HG02884 (cell line): ENCODE measurements at regions not wholly inside any gene's neighbourhood (a gene's known extent, or its start where the extent isn't known, plus 50 kb on each side); places are given as distances from the start of the nearest gene placed in this dataset.

Experiments used
- ATAC-seq: cut with Tn5 transposase; IDR thresholded peaks from one replicate; pipeline ENCODE4 v1.9.1; 2021; ENCODE audit warnings: mild to moderate bottlenecking, moderate library complexity; ENCODE audit not compliant: unreplicated experiment

DNA sequence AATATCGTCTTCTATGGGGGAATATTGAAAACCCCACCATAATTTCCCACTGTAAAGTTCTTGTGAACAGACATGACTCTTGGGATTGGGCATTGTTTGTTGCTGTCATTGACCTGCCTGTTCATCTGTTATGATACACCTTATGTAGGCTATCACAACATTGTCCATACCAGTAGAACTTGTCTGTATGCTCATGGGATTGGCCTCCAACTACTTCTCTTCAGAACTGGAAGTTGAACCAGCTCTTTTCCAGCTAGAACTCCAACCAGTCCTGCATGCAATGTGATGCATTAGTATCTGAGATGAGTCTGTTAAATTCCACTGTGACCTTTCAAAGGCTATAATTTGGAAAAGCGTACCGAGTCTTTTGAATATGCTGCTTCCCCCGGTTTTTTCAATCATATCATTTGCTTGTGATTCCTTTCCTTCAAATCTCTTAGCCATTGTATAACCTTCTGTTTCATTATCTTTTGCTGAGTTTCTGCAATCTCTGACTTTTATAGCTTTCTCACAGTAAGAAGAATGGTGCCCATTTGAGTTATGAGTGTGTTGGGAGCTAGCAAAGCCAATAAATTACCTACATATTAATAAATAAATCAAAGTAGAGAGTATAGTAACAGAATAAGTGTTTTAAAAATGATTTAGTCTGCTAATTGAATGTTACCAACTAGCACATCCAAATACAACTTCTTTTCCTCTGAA lies 101.9 kb downstream of the PLK2 start:
- no peak for ATAC-seq

DNA sequence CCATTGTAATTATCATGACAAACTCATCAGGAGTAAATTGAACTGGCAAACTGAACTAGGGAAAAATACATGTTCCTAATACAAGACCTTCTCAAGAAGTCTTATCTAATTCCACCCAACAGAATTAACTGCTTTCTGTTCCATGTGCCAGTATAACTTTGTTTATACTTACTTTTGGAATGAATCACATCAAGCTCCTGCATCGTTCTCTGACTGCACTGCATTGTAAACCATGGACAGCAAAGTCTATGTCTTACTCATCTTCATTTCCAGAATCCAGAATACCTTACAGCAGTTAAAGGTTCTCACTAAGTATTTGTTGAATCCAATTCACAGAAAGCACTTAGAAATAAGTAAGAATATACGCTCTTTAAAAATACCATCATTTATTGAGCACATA lies 102.8 kb downstream of the PLK2 start:
- ATAC-seq, result no peak

DNA sequence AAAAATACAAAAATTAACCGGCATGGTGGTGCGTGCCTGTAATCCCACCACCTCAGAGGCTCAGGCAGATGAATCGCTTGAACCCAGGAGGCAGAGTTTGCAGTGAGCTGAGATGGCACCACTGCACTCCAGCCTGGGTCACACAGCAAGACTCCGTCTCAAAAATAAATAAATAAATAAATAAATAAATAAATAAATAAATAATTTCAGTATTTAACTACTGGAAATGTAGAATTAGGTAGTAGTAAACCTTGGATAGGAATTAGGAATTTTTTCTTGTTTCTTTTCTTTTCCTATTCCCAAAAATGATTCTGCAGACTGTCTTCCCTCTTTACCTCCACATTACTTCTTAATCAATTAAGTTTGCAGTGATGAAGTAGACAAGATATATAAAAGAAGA lies 103.2 kb downstream of the PLK2 start:
- ATAC-seq, result no peak

DNA sequence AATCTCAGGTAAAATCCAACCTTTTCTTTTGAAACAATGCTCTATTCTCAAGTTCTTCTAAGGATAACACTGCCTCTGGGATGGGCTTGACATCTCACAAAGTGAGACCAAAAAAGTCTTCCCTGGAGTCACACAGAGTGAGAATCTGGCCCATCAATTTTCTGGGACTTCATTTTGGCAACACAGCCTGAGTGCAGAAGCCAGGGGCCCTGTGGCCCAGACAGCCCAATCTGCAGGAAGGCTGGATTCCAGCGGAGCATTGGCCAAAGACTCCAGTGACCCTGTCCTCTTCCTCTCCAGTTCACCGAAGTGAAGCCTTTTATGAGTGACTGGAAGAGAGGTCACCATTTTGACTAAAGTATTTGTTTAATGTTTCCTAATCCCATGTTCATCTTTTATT lies 105.1 kb downstream of the PLK2 start:
- no peak for ATAC-seq

DNA sequence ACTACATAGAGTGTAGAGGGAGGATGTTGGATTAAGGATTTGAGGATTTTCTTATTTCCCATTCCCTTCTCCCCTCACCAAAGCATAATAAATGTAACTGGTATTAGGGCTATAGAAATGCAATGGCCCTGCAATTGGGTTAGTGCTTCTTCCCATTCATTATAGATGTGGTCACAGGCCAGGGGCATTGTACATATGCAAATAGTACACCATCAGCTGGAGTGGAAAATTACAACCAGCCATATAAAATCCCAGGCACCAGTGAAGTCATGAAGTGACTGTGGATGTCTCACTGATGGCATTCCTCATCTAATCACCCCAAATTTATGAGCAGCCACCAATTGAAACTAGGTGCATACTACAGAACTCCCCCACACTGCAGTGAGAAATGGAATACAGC lies 105.9 kb downstream of the PLK2 start:
- ATAC-seq, result no peak

DNA sequence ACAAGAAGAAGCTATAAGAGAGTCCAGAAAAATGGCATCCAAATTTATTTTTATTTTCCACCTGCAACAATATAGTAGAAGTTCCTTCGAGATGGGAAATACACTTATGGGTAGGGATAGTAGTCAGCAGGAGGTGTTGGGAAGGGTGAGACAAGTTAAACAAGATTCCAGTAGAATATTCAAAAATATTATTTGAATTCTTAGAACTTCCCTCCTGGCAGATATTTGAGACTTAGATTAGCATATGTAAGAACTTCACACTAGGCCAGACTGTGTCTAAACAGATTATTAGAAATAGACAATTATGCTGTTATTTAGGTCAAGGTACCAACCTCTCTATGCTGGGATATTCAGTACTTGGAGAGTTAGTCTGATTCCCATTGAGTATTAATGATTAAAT lies 108.7 kb downstream of the PLK2 start:
- no peak for ATAC-seq

DNA sequence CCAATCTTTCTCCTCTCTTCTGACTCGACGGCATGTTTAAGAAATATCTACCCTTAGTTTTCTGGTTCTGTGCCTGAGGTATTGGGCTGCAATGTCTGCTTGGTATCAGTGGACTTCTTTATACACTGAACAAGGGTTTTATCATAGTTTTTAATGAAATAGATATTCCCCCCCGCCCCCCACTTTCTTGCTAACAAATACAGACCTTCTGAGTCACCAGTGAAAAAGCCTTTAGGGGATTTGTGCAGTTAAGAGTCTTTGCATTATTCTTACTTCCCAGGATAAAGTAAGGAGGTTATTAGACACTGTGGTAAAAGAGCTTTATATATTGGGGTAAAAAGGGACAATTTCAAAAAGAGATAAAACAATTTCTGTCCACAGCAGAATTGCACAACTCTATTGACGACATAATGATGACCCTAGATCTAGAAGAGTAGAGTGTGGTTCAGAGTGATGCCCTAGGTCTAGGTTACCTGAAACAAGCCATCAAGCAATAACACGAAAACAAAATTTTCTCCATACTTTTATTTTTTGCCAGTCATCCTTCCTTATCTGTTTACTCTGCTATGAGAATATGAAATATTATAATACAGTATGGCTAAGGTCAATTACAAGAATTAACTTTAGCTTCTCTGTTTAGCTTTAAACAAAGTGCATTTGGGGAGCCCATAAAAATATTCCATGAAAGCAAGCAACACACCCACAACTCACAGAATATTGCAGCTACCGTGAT lies 110.7 kb downstream of the PLK2 start:
- no peak for ATAC-seq

DNA sequence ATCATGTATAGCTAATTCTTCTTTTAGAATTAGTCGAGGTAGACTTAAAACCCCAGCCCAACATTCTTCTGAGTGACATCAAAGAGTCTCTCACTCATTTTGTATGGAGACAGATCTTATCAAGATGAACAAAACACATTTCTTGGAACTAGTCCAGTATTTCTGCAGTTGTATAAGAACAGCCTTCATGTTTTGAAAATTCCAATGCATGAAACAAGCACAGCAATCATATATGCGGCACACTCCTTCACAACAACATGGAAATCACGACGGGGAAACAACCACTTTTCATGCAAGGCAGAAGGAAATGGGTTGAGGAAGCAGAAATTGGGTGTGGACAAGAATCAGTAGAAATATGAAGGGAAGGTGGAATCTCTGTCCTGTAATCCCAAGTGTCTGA lies 113.8 kb downstream of the PLK2 start:
- ATAC-seq, result no peak

DNA sequence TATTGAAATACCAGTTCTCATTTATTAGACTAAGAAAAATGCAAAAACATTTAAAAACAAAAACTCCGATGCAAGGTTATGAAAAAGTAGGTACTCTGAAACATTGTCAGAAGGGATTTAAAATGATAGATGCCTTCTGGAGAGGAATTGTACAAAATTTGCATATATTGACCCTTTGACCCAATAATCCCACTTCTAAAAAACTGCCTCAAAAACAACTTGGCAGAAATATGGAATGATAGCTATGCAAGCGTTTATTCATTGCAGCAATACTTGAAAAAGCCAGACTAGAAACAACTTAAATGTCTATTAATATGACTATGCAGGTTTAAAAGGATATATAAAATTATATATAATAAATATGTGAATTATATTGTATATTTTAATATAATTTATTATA lies 118.4 kb downstream of the PLK2 start:
- ATAC-seq, result no peak

DNA sequence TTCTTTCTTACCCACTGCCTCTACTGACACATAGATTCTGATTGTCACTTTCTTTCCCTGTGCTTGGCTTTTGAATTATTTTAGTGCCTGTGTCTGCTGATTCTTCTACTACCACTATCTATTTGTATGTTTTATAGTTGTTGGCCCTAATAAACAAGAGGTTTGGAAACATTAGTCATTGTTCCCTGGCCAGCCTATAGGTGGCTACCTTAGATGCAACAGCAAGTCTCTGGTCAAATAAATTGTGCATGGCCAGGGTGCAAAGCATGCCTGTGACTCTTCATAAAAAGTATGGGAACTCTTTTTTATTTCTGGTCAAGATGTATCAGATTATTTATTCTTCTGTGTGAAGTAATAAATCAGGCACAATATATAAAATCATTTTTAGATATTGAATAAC lies 124.4 kb downstream of the PLK2 start:
- ATAC-seq, result no peak

DNA sequence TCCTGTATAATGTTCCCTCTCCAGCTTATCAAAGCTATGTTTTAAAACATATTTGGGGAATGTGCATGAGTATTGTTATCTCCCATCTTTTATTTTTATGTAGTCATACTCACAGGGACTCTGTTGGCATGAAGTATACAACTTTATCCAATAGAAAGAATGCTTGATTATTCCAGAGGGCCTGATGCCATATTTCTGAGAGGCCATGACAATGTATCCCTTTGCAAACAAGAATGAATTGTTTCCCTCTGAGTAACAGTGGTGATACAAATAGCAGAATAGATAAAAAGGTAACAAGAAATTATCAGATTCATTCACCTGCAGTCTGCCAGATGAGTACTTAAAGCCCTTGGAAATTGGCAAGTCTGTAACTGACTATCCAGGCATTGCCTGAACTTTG lies 125.9 kb downstream of the PLK2 start:
- ATAC-seq, result no peak

DNA sequence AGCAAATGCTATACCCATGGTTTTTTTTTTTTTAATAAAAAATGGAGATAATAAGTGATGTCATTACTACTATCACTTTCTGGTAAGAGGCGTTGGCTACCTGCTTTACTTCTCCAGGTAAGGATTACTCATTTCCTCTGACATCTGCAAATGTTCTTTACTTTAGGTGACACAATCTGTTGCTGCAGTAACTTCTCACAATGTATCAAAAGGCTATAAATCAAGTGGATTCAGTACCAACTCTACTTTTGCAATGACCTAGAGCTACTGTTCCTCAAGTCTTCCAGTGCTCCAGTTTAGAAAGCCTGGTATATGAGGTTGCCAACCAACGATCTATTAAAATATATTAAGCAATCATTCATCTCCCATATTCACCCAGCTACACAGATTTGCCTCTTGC lies 129.1 kb downstream of the PLK2 start:
- no peak for ATAC-seq

DNA sequence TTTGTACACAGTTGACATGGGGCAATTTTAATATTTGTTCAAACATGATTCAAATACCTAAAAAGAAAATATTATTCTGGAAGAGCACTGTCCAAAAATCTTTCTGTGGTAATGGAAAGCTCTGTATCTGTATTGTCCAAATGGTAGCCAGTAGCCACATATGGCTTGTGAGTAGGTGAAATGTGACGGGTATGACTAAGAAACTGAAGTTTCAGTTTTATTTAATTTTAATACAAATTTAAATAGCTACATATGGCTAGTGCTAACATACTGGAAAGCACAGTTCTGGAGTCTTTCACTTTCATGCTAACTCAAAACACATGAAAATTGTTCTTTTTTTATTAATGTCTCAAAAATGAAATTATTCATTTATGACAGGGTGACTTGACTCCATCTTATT lies 132.6 kb downstream of the PLK2 start:
- peak; percentile 97 for ATAC-seq

DNA sequence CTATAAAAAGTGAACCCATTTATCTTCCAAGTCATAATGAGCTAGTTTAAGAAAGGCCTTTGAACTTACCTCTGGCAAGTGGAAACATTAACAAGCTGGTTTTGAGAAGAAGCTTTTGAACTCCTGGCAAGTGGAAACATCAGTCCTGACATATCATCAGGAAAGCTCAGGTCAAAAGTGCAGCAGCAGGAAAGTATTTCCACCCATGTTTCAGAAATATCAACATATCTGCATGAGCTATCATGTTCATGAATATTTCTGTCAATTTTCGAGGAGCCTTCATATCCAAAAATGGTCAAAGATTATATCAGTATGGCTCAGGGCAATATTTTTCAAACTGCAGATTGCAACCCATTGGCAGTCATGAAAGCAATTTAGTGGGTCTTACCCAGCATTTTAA lies 133.9 kb downstream of the PLK2 start:
- no peak for ATAC-seq

DNA sequence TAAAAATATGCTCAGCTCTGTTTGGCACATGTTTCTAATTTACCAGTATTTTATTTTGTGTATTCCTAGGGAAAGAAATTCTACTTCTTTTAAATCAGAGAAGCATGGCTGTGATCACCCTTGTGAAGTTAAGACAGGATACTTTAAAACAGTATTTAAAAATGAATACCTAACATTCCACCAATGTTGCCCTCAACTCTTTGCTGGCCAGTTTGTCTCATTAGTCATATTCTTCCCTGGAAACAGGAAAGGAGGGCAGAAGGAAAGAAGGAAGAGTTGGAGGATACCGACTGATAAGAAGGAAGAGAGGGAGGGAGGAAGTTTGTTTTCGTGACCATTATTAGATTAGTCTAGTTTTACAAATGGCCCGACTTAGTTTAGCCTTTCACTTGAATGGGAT lies 137.4 kb downstream of the PLK2 start:
- no peak for ATAC-seq

DNA sequence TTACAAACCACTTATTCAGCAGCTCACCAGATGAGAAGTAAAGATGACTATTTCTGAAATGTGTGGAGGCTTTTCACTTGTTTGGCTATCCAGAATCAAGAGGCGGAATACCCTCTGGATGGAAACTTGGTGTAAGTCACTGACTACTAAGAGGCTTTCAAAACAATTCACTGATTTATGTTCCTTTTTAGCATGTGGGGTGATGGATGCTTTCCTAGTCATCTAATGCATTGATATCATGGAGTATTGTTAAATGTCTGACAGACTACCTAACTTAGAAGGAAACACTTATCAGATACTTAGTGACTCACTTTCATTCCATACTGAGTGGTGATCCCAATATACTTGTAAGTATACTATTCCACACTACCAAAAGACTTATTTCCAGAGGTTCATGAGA lies 141.4 kb downstream of the PLK2 start:
- ATAC-seq, result no peak

DNA sequence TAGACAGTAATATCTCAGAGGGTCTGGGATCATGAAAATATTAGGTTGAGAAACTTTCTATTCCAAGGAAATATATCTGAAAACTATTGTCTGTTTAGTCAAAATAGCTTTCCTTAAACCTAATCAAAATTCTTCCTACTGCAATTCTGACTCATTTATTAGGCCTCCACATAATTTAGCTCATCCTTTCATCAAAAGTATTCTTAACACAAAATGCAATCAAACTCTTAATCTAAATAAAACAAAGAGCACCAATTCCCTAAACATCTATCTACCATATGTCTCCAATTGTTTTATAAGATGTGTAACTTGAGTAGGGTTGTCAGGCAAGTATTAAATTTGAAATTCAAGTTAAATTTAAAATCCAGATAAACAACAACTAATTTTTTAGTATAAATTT lies 142.1 kb downstream of the PLK2 start:
- no peak for ATAC-seq

DNA sequence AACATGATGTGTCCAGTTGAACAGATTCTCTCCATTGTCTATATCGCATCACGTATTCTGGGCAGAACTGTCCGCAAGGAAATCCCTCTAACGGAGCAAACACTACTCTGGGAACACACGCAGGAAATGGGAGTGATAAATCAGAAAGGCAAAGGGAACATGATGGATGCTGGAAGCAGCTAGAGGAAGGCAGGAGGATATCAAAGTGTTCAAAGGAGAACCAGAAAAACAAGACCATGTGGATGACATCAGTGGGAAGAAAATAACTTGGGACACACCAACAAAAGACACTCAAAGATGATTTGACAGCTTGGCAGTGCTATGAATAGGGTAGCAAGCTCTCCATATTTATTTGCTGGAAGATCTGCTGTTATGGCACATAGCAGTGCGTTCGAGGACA lies 142.9 kb downstream of the PLK2 start:
- ATAC-seq, result no peak

DNA sequence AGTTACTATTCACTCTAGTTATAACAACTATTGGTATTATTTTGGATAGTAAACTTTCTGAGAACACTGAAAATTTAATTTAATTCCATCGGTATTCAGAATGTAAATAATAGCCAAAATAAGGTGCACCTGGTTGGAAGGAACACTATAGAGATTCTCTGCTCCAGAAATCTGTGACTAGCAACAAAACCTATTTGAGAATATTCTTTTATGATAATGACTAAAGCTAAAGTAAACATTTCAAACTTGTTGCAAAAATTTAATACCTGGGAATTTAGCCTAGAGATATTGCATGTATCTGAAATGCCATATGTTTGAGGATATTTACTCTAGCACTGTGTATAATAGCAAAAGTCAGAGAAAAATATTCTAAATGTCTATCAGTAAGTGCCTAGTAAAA lies 144.1 kb downstream of the PLK2 start:
- ATAC-seq, result no peak

DNA sequence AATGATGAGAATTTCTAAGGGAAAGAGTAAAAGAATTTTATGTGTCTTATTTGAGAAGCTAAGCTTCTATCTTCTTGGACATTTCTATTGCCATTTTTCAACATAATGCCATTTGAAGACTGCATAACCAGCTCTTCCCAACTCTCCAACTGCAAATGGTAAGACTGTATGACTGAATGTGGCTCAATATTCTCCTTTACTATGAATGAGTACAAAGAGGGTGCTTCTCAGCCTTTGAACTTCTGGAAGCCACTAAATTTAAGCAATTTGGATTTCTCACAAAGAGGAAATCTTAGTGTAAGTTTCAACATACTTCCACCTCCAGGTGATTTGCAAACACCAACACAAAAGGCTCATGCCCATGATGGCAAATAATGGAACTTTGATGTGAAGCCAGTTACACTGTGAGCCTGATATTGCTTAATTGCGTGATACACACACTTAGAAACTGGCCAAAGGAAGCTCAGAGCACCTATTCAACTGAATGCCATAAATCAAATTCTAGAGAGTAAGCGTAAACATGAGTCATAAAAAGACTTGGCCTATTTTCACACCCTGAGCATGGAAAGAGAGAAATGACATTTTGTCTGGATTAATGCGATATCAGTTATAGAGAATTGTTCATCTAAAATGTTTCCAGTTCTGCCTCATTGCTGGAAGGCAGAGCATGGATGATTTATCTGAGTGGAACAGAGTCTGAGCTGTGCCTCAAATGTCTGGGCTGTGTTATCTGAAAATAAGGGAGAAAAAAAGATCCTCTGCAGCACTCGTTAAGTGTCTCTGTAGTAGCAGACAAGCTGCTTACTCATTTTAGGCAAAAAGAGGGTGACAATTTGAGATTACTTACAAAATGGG lies 145.3 kb downstream of the PLK2 start:
- ATAC-seq, result no peak

DNA sequence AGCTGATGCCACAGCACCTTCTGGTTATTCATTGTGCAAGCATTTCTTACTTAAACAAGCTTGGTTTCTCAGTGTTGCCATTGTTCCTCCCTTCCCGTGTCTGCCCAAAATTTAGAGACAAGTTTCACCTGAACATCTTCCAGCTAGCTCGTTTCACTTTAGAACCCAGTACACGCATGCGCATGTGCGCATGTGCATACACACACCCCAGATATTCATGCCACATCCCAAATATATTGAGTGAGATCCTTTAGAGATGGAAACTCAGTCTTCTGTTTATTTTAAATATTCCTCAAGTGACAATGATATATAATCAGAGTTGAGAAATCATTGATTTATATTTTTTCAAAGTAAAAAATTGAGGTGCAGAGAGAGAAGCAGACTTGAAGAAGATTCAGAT lies 147.6 kb downstream of the PLK2 start:
- ATAC-seq, result no peak

DNA sequence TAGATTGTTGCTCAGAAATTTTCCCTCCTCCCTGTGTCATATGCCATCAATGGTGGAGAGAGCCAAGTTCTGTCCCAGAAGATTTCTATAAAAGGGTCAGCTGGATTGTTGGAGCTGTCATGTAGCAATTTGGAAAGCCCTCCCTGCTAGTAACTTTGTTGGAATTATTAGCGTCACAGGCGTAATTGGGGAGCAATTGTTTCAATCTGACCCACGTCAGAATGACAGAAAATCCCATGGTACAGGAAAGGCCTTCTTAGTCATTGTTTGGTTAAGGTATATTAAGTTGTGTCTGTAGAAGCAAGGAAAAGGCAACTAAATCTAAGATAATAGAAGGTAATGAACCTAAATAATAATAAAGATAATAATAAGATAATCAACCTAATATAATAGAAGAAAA lies 148.4 kb downstream of the PLK2 start:
- ATAC-seq, result no peak
